ENCODE measurements at regions not wholly inside any gene's neighbourhood (a gene's known extent, or its start where the extent isn't known, plus 50 kb on each side); places are given as distances from the start of the nearest gene placed in this dataset.
A peak's percentile ranks its signal among the peaks of the same experiment; 100 is the strongest.

DNA sequence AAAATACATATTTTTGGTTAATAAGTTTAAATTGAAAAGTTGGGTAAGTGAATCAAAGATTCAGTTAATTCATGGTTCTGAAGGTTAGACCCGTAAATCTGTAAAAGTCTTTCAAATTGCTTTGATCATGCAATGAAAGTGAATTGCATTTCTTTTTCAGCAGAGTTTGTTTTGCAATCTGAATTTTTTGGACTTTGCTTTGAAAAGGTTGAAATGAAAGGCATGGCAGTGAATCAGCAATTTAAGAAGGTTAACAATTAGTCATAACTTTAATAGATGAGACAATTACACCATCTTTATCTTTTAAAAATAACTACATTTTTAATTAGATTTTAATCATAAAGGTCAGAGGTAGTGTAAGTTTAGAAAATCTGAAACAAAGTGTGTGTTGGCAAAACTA is 310.9 kb upstream of the KCNJ16 start:
- no peak for DNase-seq (ENCODE audit: low spot score)

GRCh38 chr17:69769050-69769449 is 306.0 kb upstream of the KCNJ16 start:
- DNase-seq (ENCODE audit: low spot score): no peak

GRCh38 chr17:69773081-69773480 is 301.9 kb upstream of the KCNJ16 start:
- DNase-seq (ENCODE audit: low spot score): no peak

DNA sequence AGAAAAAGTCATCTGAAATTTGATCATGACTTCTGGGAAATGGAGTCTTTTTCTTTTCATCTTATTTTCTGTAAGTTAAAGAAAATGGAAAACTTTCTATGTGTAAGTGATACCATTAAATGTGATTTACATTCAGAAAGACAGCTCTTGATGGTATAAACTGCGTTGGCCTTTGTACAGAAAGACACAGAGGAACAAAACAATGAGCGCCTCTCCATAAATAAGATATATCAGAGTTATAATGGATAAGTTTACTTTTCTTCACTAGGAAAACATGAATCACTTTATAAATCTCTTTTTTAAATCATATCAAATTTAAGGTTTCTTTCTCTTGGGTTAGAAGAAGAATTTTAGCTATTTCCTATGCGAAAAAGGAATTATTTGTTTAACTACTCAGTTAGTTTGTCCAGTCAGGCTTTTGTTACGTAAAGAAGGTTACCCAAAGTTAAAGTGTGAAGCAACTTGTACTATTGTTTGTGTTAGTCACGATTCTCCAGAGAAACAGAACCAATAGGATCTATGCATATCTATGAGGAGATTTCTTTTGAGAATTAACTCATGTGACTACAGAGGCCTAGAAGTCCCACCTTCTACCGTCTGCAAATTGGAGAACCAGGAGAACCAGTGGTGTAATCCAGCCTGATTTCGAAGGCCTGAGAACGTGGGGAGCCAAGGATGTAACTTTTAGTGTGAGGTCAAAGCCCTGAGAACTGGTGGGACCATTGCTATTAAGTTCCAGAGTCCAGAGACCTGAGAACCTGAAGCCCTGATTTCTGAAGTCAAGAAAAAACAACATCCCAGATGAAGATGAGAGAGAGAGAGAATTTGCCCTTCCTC is 295.4 kb upstream of the KCNJ16 start:
- no peak for DNase-seq (ENCODE audit: low spot score)

GRCh38 chr17:69783865-69784264 is 291.2 kb upstream of the KCNJ16 start:
- DNase-seq (ENCODE audit: low spot score): no peak

- no peak for DNase-seq (ENCODE audit: low spot score)
These were observed 286.1 kb upstream of the KCNJ16 start for GRCh38 chr17:69788957-69789356.

DNA sequence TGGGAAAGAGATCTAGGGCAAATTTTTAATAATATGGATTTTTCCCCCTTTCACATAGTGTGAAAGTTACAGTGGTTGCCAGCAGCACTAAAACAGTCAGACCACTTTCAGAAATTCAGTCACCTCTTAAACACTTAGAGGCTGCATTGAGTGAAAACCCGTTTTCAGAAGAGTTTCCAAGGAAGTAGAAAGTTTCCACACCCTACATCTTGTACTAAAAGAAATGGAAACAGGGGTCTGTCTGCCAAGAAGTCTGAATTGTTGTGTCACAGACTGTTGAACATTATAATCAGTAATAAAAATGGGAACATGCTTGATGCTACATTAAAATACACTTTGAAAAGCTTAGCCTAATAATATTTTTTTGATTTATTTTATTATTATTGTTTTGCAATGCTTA is 278.9 kb upstream of the KCNJ16 start:
- DNase-seq (ENCODE audit: low spot score): no peak

GRCh38 chr17:69800870-69801269 is 274.2 kb upstream of the KCNJ16 start:
- no peak for DNase-seq (ENCODE audit: low spot score)

GRCh38 chr17:69801368-69801767 is 273.7 kb upstream of the KCNJ16 start:
- DNase-seq (ENCODE audit: low spot score): no peak

GRCh38 chr17:69802045-69802740 is 272.8 kb upstream of the KCNJ16 start:
- DNase-seq (ENCODE audit: low spot score): no peak

- DNase-seq (ENCODE audit: low spot score): no peak
These were observed 265.7 kb upstream of the KCNJ16 start for GRCh38 chr17:69809331-69809730.

GRCh38 chr17:69810326-69810965 is 264.6 kb upstream of the KCNJ16 start:
- no peak for DNase-seq (ENCODE audit: low spot score)

DNA sequence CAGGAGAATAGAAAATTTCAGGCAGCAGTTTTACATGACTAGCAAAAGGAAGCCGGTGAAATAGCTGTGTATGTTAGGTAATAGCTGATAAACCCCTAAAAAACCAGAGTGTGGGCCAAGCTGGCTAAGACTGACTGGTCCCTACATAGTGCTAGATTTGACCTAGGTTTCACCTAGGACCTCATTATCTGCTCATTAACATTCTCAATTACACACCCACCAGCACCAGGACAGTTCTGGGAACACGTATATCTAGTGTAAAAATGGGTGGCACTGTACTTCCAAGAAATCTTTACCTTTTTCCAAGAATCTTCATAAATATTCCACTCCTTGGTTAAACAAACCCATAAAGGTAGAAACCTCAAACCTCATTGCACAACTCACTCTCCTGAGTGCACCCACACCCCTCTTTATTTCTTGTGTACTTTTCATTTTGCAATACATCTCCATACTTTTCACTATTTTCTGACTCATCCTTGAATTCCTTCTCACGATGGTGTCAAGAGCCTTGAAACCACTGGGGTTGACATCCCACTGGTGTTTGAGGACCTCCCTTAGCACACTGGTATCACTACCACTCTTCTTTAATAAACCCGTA is 262.7 kb upstream of the KCNJ16 start:
- no peak for DNase-seq (ENCODE audit: low spot score)

GRCh38 chr17:69814031-69814430 is 261.0 kb upstream of the KCNJ16 start:
- no peak for DNase-seq (ENCODE audit: low spot score)

- DNase-seq (ENCODE audit: low spot score): no peak
These were observed 259.6 kb upstream of the KCNJ16 start for GRCh38 chr17:69815406-69815805.

DNA sequence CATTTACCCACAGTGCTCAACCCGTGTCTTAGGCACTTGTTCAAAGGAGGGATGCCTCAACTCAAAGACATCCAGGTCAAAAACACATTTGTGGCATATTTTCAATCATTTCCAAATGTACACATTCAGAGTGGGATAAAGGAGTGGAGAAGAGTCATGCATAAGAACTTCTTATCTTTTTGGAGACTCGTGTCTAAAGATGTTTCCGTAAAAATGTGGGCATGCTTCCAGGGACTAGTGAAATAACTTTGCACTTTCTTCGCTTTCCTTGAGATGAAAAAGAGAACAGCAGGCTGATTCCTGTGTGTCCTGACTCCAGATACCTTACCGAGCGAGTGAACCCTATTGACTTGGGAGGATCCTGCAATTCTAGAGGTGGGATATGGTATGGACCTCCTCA is 256.6 kb upstream of the KCNJ16 start:
- no peak for DNase-seq (ENCODE audit: low spot score)

GRCh38 chr17:69819316-69820087 is 255.5 kb upstream of the KCNJ16 start:
- DNase-seq (ENCODE audit: low spot score): no peak

- DNase-seq (ENCODE audit: low spot score): no peak
These were observed 254.1 kb upstream of the KCNJ16 start for GRCh38 chr17:69820876-69821473.

DNA sequence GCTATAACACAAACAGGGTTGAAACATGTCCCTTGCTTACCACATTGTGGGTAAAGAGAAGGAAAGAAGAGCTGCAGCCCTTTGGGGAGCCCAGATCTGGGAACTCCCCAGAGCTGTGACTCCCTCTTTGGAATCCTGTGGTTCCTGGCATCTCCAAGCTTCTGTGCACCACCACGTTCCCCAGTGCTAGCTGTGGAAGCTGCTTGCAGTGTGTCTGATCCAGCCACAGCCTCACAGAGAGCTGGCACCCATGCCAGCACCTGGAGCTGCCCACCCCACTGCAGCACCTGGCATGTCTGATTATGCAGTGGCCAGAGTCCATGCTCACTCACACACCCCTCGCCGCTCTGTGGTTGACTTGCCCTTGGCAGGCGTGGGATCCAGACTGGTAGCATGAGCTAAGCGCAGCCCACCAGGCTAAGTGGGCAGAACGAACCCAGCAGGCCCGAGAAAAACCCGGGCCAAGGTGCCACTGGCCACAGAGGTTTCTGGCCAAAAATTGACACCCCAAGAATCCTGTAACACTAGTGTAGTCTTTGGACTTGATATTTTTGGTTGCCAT is 252.6 kb upstream of the KCNJ16 start:
- no peak for DNase-seq (ENCODE audit: low spot score)

- peak; percentile 76 for DNase-seq (ENCODE audit: low spot score)
These were observed 246.9 kb upstream of the KCNJ16 start for GRCh38 chr17:69828087-69828486.

GRCh38 chr17:69834494-69834893 is 240.5 kb upstream of the KCNJ16 start:
- no peak for DNase-seq (ENCODE audit: low spot score)
